Stimulated activated CD4-positive, alpha-beta T cell treated with anti-CD3 and anti-CD28 coated beads, Interleukin-4, amount 100 ng/mL, for 1 hour (primary cell): ENCODE measurements at regions not wholly inside any gene's neighbourhood (a gene's known extent, or its start where the extent isn't known, plus 50 kb on each side); places are given as distances from the start of the nearest gene placed in this dataset.

Source experiments
- DNase-seq: peaks from one replicate; pipeline ENCODE4 v3.0.0-alpha.2; 2020

GRCh38 chr10:29183301-29183945 lies 105.4 kb upstream of the LYZL1 start:
- no peak for DNase-seq

- DNase-seq: no peak
Measured at GRCh38 chr10:29184205-29185000, 104.5 kb upstream of the LYZL1 start.

GRCh38 chr10:29185050-29185449 lies 103.8 kb upstream of the LYZL1 start:
- no peak for DNase-seq

GRCh38 chr10:29186221-29186620 lies 102.6 kb upstream of the LYZL1 start:
- DNase-seq: no peak

- no peak for DNase-seq
Measured at GRCh38 chr10:29189256-29189655, 99.6 kb upstream of the LYZL1 start.

GRCh38 chr10:29191674-29192073 lies 97.2 kb upstream of the LYZL1 start:
- no peak for DNase-seq

- no peak for DNase-seq
Measured at GRCh38 chr10:29199339-29199738, 89.5 kb upstream of the LYZL1 start.

- no peak for DNase-seq
Measured at GRCh38 chr10:29199941-29200679, 88.8 kb upstream of the LYZL1 start.

GRCh38 chr10:29202386-29202940 lies 86.4 kb upstream of the LYZL1 start:
- no peak for DNase-seq

- DNase-seq: no peak
Measured at GRCh38 chr10:29203432-29203831, 85.4 kb upstream of the LYZL1 start.

- DNase-seq: no peak
Measured at GRCh38 chr10:29204070-29204800, 84.6 kb upstream of the LYZL1 start.

GRCh38 chr10:29205787-29206186 lies 83.1 kb upstream of the LYZL1 start:
- DNase-seq: no peak

- DNase-seq: no peak
Measured at GRCh38 chr10:29208845-29209244, 80.0 kb upstream of the LYZL1 start.

GRCh38 chr10:29209830-29210229 lies 79.0 kb upstream of the LYZL1 start:
- no peak for DNase-seq

GRCh38 chr10:29210266-29210868 lies 78.5 kb upstream of the LYZL1 start:
- DNase-seq: no peak

- DNase-seq: no peak
Measured at GRCh38 chr10:29212597-29212996, 76.3 kb upstream of the LYZL1 start.

- no peak for DNase-seq
Measured at GRCh38 chr10:29214551-29214950, 74.3 kb upstream of the LYZL1 start.

- no peak for DNase-seq
Measured at GRCh38 chr10:29217292-29217738, 71.6 kb upstream of the LYZL1 start.

- DNase-seq: no peak
Measured at GRCh38 chr10:29223326-29223725, 65.5 kb upstream of the LYZL1 start.

- no peak for DNase-seq
Measured at GRCh38 chr10:29224631-29225030, 64.2 kb upstream of the LYZL1 start.

GRCh38 chr10:29227201-29227600 lies 61.7 kb upstream of the LYZL1 start:
- DNase-seq: no peak

- DNase-seq: no peak
Measured at GRCh38 chr10:29228562-29228961, 60.3 kb upstream of the LYZL1 start.
